ENCODE measurements at regions not wholly inside any gene's neighbourhood (a gene's known extent, or its start where the extent isn't known, plus 50 kb on each side); places are given as distances from the start of the nearest gene placed in this dataset.
A peak's percentile ranks its signal among the peaks of the same experiment; 100 is the strongest.

GRCh38 chr5:164500856-164501255, 995.4 kb downstream of the MAT2B start:
- Histone ChIP-seq H3K27ac (ENCODE audit: low read length, poor library complexity, severe bottlenecking) (no peak overlapping the region), H4K91ac (ENCODE audit: low read length) (no peak overlapping the region), H3K14ac (ENCODE audit: low read length in 2 of 2) (no peak overlapping the region), H3K9ac (ENCODE audit: low read length) (no peak overlapping the region), H2BK120ac (ENCODE audit: low read depth, low read length) (no peak overlapping the region), H3K9me3 (ENCODE audit: control insufficient read depth, low read length) (no peaks in the 10 kb centered on the region), H2BK15ac (ENCODE audit: low read depth, poor library complexity, severe bottlenecking) (no peak overlapping the region), H4K8ac (ENCODE audit: low read length) (no peak overlapping the region), H3K18ac (ENCODE audit: low read depth in 1 of 2, low read length in 2 of 2) (no peak overlapping the region), H3K4me1 (ENCODE audit: control insufficient read depth, insufficient read depth, low read depth, low read length) (no peaks in the 10 kb centered on the region), H3K4me3 (ENCODE audit: insufficient read depth in 1 of 2, low read depth in 1 of 2, low read length in 2 of 2) (no peak overlapping the region), H2BK5ac (ENCODE audit: low read depth, low read length, poor library complexity, severe bottlenecking) (no peak overlapping the region), H3K4me2 (ENCODE audit: low read length, poor library complexity, severe bottlenecking) (no peak overlapping the region), H2BK12ac (ENCODE audit: low read length in 2 of 2) (no peak overlapping the region), H3K79me1 (replicated peaks; ENCODE audit: low read length, poor library complexity, severe bottlenecking) (no peaks in the 10 kb centered on the region), H2AK5ac (ENCODE audit: low read length, severe bottlenecking) (no peak overlapping the region), H3K4ac (ENCODE audit: low read depth in 1 of 2, low read length in 2 of 2) (no peak overlapping the region), H2AFZ (ENCODE audit: low read depth, low read length) (no peak overlapping the region), H3K27me3 (ENCODE audit: control insufficient read depth in 1 of 2, insufficient read depth in 1 of 2, low read length in 2 of 2) (no peaks in the 10 kb centered on the region), H3K36me3 (ENCODE audit: control insufficient read depth in 1 of 2, insufficient read depth in 2 of 2, low read depth in 1 of 2, low read length in 2 of 2) (no peaks in the 10 kb centered on the region), H3K23ac (ENCODE audit: low read length in 2 of 2) (no peak overlapping the region)
- whole genome bisulfite sequencing = 98% methylated on average over 3 of the region's 5 CpGs
- DNase-seq = no peak

GRCh38 chr5:164501344-164501743, 995.9 kb downstream of the MAT2B start:
- Histone ChIP-seq H3K23ac (ENCODE audit: low read length in 2 of 2) (no peak overlapping the region), H2AK5ac (ENCODE audit: low read length, severe bottlenecking) (no peak overlapping the region), H2BK12ac (ENCODE audit: low read length in 2 of 2) (no peak overlapping the region), H3K9me3 (ENCODE audit: control insufficient read depth, low read length) (no peaks in the 10 kb centered on the region), H3K4ac (ENCODE audit: low read depth in 1 of 2, low read length in 2 of 2) (no peak overlapping the region), H3K18ac (ENCODE audit: low read depth in 1 of 2, low read length in 2 of 2) (no peak overlapping the region), H4K91ac (ENCODE audit: low read length) (no peak overlapping the region), H3K4me1 (ENCODE audit: control insufficient read depth, insufficient read depth, low read depth, low read length) (no peaks in the 10 kb centered on the region), H3K79me1 (replicated peaks; ENCODE audit: low read length, poor library complexity, severe bottlenecking) (no peaks in the 10 kb centered on the region), H2AFZ (ENCODE audit: low read depth, low read length) (no peak overlapping the region), H2BK120ac (ENCODE audit: low read depth, low read length) (no peak overlapping the region), H3K27me3 (ENCODE audit: control insufficient read depth in 1 of 2, insufficient read depth in 1 of 2, low read length in 2 of 2) (no peaks in the 10 kb centered on the region), H3K27ac (ENCODE audit: low read length, poor library complexity, severe bottlenecking) (no peak overlapping the region), H3K36me3 (ENCODE audit: control insufficient read depth in 1 of 2, insufficient read depth in 2 of 2, low read depth in 1 of 2, low read length in 2 of 2) (no peaks in the 10 kb centered on the region), H3K14ac (ENCODE audit: low read length in 2 of 2) (no peak overlapping the region), H3K4me3 (ENCODE audit: insufficient read depth in 1 of 2, low read depth in 1 of 2, low read length in 2 of 2) (no peak overlapping the region), H3K9ac (ENCODE audit: low read length) (no peak overlapping the region), H4K8ac (ENCODE audit: low read length) (no peak overlapping the region), H3K4me2 (ENCODE audit: low read length, poor library complexity, severe bottlenecking) (no peak overlapping the region), H2BK5ac (ENCODE audit: low read depth, low read length, poor library complexity, severe bottlenecking) (no peak overlapping the region), H2BK15ac (ENCODE audit: low read depth, poor library complexity, severe bottlenecking) (no peak overlapping the region)
- DNase-seq = no peak
- 97% methylated on average over 2 of the region's 3 CpGs for WGBS

GRCh38 chr5:164504141-164504772, 998.8 kb downstream of the MAT2B start:
- no peak overlapping the region for H3K4me2 ChIP-seq (ENCODE audit: low read length, poor library complexity, severe bottlenecking)
- no peaks in the 10 kb centered on the region for H3K36me3 ChIP-seq (ENCODE audit: control insufficient read depth in 1 of 2, insufficient read depth in 2 of 2, low read depth in 1 of 2, low read length in 2 of 2)
- H3K4ac ChIP-seq (ENCODE audit: low read depth in 1 of 2, low read length in 2 of 2) = no peak overlapping the region
- H4K91ac ChIP-seq (ENCODE audit: low read length) = no peak overlapping the region
- H2BK120ac ChIP-seq (ENCODE audit: low read depth, low read length) = no peak overlapping the region
- H3K23ac ChIP-seq (ENCODE audit: low read length in 2 of 2) = no peak overlapping the region
- H3K9ac ChIP-seq (ENCODE audit: low read length) = peak overlapping the region; percentile 51
- H3K4me3 ChIP-seq (ENCODE audit: insufficient read depth in 1 of 2, low read depth in 1 of 2, low read length in 2 of 2) = peak overlapping the region in 1 of 2 experiments; percentile 19
- no peaks in the 10 kb centered on the region for H3K4me1 ChIP-seq (ENCODE audit: control insufficient read depth, insufficient read depth, low read depth, low read length)
- H4K8ac ChIP-seq (ENCODE audit: low read length) = no peak overlapping the region
- H2AFZ ChIP-seq (ENCODE audit: low read depth, low read length) = no peak overlapping the region
- 49% methylated on average over 7 of the region's 7 CpGs for WGBS
- DNase-seq = peak; percentile 61
- no peak overlapping the region for H2BK12ac ChIP-seq (ENCODE audit: low read length in 2 of 2)
- no peak overlapping the region for H2BK15ac ChIP-seq (ENCODE audit: low read depth, poor library complexity, severe bottlenecking)
- H3K27me3 ChIP-seq (ENCODE audit: control insufficient read depth in 1 of 2, insufficient read depth in 1 of 2, low read length in 2 of 2) = no peaks in the 10 kb centered on the region
- H3K79me1 ChIP-seq (replicated peaks; ENCODE audit: low read length, poor library complexity, severe bottlenecking) = no peaks in the 10 kb centered on the region
- H3K18ac ChIP-seq (ENCODE audit: low read depth in 1 of 2, low read length in 2 of 2) = no peak overlapping the region
- H2BK5ac ChIP-seq (ENCODE audit: low read depth, low read length, poor library complexity, severe bottlenecking) = no peak overlapping the region
- H3K9me3 ChIP-seq (ENCODE audit: control insufficient read depth, low read length) = no peaks in the 10 kb centered on the region
- H3K14ac ChIP-seq (ENCODE audit: low read length in 2 of 2) = no peak overlapping the region
- H3K27ac ChIP-seq (ENCODE audit: low read length, poor library complexity, severe bottlenecking) = no peak overlapping the region
- no peak overlapping the region for H2AK5ac ChIP-seq (ENCODE audit: low read length, severe bottlenecking)

DNA sequence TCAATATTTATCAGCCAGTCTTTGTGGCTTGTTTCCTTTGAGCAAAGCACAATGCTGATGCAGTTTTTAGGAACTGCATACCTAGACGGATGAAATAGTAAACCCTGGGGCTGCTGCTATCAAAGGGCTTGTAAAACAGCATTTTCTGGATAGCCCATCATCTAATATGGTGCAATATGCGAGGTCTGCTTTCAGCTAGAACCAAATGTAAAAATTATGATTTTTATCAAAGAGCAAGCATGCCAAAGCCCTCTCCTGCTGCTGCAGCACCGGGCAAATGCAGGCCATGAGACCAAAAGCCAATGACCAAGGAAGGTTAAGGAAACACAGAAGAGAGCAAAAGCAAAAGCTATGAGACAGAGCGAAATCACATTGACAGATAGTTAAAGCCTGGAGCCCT, 1000.4 kb downstream of the MAT2B start:
- Histone ChIP-seq H2BK15ac (ENCODE audit: low read depth, poor library complexity, severe bottlenecking) (no peak overlapping the region), H3K79me1 (replicated peaks; ENCODE audit: low read length, poor library complexity, severe bottlenecking) (no peaks in the 10 kb centered on the region), H3K9ac (ENCODE audit: low read length) (no peak overlapping the region), H3K9me3 (ENCODE audit: control insufficient read depth, low read length) (no peaks in the 10 kb centered on the region), H4K91ac (ENCODE audit: low read length) (no peak overlapping the region), H2BK5ac (ENCODE audit: low read depth, low read length, poor library complexity, severe bottlenecking) (no peak overlapping the region), H3K4me1 (ENCODE audit: control insufficient read depth, insufficient read depth, low read depth, low read length) (no peaks in the 10 kb centered on the region), H2BK120ac (ENCODE audit: low read depth, low read length) (no peak overlapping the region), H3K4me3 (ENCODE audit: insufficient read depth in 1 of 2, low read depth in 1 of 2, low read length in 2 of 2) (no peak overlapping the region), H3K27me3 (ENCODE audit: control insufficient read depth in 1 of 2, insufficient read depth in 1 of 2, low read length in 2 of 2) (no peaks in the 10 kb centered on the region), H3K14ac (ENCODE audit: low read length in 2 of 2) (no peak overlapping the region), H2BK12ac (ENCODE audit: low read length in 2 of 2) (no peak overlapping the region), H3K27ac (ENCODE audit: low read length, poor library complexity, severe bottlenecking) (no peak overlapping the region), H2AFZ (ENCODE audit: low read depth, low read length) (no peak overlapping the region), H3K36me3 (ENCODE audit: control insufficient read depth in 1 of 2, insufficient read depth in 2 of 2, low read depth in 1 of 2, low read length in 2 of 2) (no peaks in the 10 kb centered on the region), H2AK5ac (ENCODE audit: low read length, severe bottlenecking) (no peak overlapping the region), H4K8ac (ENCODE audit: low read length) (no peak overlapping the region), H3K4ac (ENCODE audit: low read depth in 1 of 2, low read length in 2 of 2) (no peak overlapping the region), H3K18ac (ENCODE audit: low read depth in 1 of 2, low read length in 2 of 2) (no peak overlapping the region), H3K23ac (ENCODE audit: low read length in 2 of 2) (no peak overlapping the region), H3K4me2 (ENCODE audit: low read length, poor library complexity, severe bottlenecking) (no peak overlapping the region)
- WGBS = 85% methylated on average over 4 of the region's 4 CpGs
- DNase-seq = no peak
